Right renal pelvis (tissue), 4 donors: ENCODE measurements at regions not wholly inside any gene's neighbourhood (a gene's known extent, or its start where the extent isn't known, plus 50 kb on each side); places are given as distances from the start of the nearest gene placed in this dataset.
A peak's percentile ranks its signal among the peaks of the same experiment; 100 is the strongest.
"Not testable (repeated sequence)": the region's sequence is repeated elsewhere in the genome, so short reads cannot be mapped to it uniquely, and the experiment has no call there.

Source experiments
- DNase-seq, 4 donors: peaks; one replicate each; pipeline ENCODE4 v3.0.0-alpha.2; 2013; ENCODE audit warnings: low read depth in 4 of 4, low spot score in 3 of 4, missing footprints in 1 of 4

GRCh38 chr7:110502888-110503465 is 588.0 kb upstream of the LRRN3 start:
- DNase-seq = no peak

GRCh38 chr7:110507369-110507768 is 583.6 kb upstream of the LRRN3 start:
- DNase-seq = no peak

GRCh38 chr7:110507832-110508231 is 583.1 kb upstream of the LRRN3 start:
- no peak for DNase-seq

GRCh38 chr7:110514975-110515551 is 575.9 kb upstream of the LRRN3 start:
- not testable (repeated sequence) for DNase-seq

- DNase-seq = no peak
Observed at GRCh38 chr7:110519851-110520250, 571.1 kb upstream of the LRRN3 start.

- no peak for DNase-seq
Observed at GRCh38 chr7:110521357-110521911, 569.5 kb upstream of the LRRN3 start.

GRCh38 chr7:110522061-110522760 is 568.7 kb upstream of the LRRN3 start:
- peak in 1 of 4 donors; percentile 8 for DNase-seq

GRCh38 chr7:110522761-110523200 is 568.1 kb upstream of the LRRN3 start:
- DNase-seq = peak; percentile 23 to 52 (median 48)

- no peak for DNase-seq
Observed at GRCh38 chr7:110529175-110529574, 561.8 kb upstream of the LRRN3 start.

- DNase-seq = no peak
Observed at GRCh38 chr7:110531186-110531585, 559.7 kb upstream of the LRRN3 start.

- no peak for DNase-seq
Observed at GRCh38 chr7:110534241-110534931, 556.5 kb upstream of the LRRN3 start.

GRCh38 chr7:110539216-110539615 is 551.7 kb upstream of the LRRN3 start:
- DNase-seq = no peak

- no peak for DNase-seq
Observed at GRCh38 chr7:110541962-110542361, 549.0 kb upstream of the LRRN3 start.

GRCh38 chr7:110544194-110544593 is 546.7 kb upstream of the LRRN3 start:
- no peak for DNase-seq

GRCh38 chr7:110548372-110548771 is 542.6 kb upstream of the LRRN3 start:
- no peak for DNase-seq

GRCh38 chr7:110557136-110557535 is 533.8 kb upstream of the LRRN3 start:
- no peak for DNase-seq

GRCh38 chr7:110563286-110563685 is 527.6 kb upstream of the LRRN3 start:
- DNase-seq = not testable (repeated sequence)

GRCh38 chr7:110564246-110564645 is 526.7 kb upstream of the LRRN3 start:
- no peak for DNase-seq

- DNase-seq = no peak
Observed at GRCh38 chr7:110568388-110568787, 522.5 kb upstream of the LRRN3 start.

GRCh38 chr7:110568932-110569331 is 522.0 kb upstream of the LRRN3 start:
- DNase-seq = no peak
